Skin epidermis (tissue), 12 donors: ENCODE measurements at regions not wholly inside any gene's neighbourhood (a gene's known extent, or its start where the extent isn't known, plus 50 kb on each side); places are given as distances from the start of the nearest gene placed in this dataset.
A peak's percentile ranks its signal among the peaks of the same experiment; 100 is the strongest.

Experiments
- H3K27ac ChIP-seq, 21 experiments: fragments of 200-600 bp; sonication (generic) in 11 of 21; one replicate each; pipeline ENCODE4 v1.5.0; 2020; ENCODE audit warnings: mild to moderate bottlenecking in 3 of 21, inconsistent platforms in 2 of 21, moderate library complexity in 2 of 21
- H3K4me3 ChIP-seq, 7 experiments: fragments of 200-600 bp; sonication (generic) in 2 of 7; one replicate each; pipeline ENCODE4 v1.5.0; 2020; ENCODE audit warnings: inconsistent platforms in 2 of 7, mild to moderate bottlenecking in 2 of 7, moderate library complexity in 1 of 7

- Histone ChIP-seq H3K27ac (no peak overlapping the region), H3K4me3 (no peak overlapping the region)
These were observed 104.1 kb downstream of the SIK1 start for GRCh38 chr21:43322805-43323204.

- H3K4me3 ChIP-seq = no peak overlapping the region
- no peak overlapping the region for H3K27ac ChIP-seq
These were observed 104.6 kb downstream of the SIK1 start for GRCh38 chr21:43322311-43322710.

GRCh38 chr21:43321611-43322010, 105.3 kb downstream of the SIK1 start:
- Histone ChIP-seq H3K27ac (no peak overlapping the region), H3K4me3 (no peak overlapping the region)

GRCh38 chr21:43321111-43321510, 105.8 kb downstream of the SIK1 start:
- peak overlapping the region in 3 of 21 experiments; percentile 11 to 21 (median 21) for H3K27ac ChIP-seq

GRCh38 chr21:43320526-43320925, 106.4 kb downstream of the SIK1 start:
- H3K4me3 ChIP-seq = no peak overlapping the region
- peak overlapping the region in 8 of 21 experiments; percentile 8 to 74 (median 38) for H3K27ac ChIP-seq

More at GRCh38 chr21:43321111-43321510, 105.8 kb downstream of the SIK1 start:
- H3K4me3 ChIP-seq = no peak overlapping the region

- Histone ChIP-seq H3K27ac (peak overlapping the region in 8 of 21 experiments; percentile 11 to 74 (median 50)), H3K4me3 (no peak overlapping the region)
These were observed 107.8 kb downstream of the SIK1 start for GRCh38 chr21:43318841-43319781.

- Histone ChIP-seq H3K4me3 (no peak overlapping the region), H3K27ac (peak overlapping the region in 1 of 21 experiments; percentile 35)
These were observed 108.6 kb downstream of the SIK1 start for GRCh38 chr21:43318368-43318767.

- no peak overlapping the region for H3K4me3 ChIP-seq
- H3K27ac ChIP-seq = no peak overlapping the region
These were observed 109.0 kb downstream of the SIK1 start for GRCh38 chr21:43317959-43318358.

- Histone ChIP-seq H3K4me3 (no peak overlapping the region), H3K27ac (no peak overlapping the region)
These were observed 109.6 kb downstream of the SIK1 start for GRCh38 chr21:43317254-43317748.

GRCh38 chr21:43316156-43316845, 110.6 kb downstream of the SIK1 start:
- Histone ChIP-seq H3K27ac (no peak overlapping the region), H3K4me3 (no peak overlapping the region)

- Histone ChIP-seq H3K4me3 (no peak overlapping the region), H3K27ac (no peak overlapping the region)
These were observed 111.4 kb downstream of the SIK1 start for GRCh38 chr21:43315244-43316137.

- Histone ChIP-seq H3K27ac (no peak overlapping the region), H3K4me3 (no peak overlapping the region)
These were observed 113.0 kb downstream of the SIK1 start for GRCh38 chr21:43313939-43314405.

- no peak overlapping the region for H3K4me3 ChIP-seq
- H3K27ac ChIP-seq = peak overlapping the region in 2 of 21 experiments; percentile 22 to 74
These were observed 113.6 kb downstream of the SIK1 start for GRCh38 chr21:43313221-43313938.

GRCh38 chr21:43312751-43313169, 114.2 kb downstream of the SIK1 start:
- H3K27ac ChIP-seq = peak overlapping the region in 9 of 21 experiments; percentile 9 to 78 (median 36)
- H3K4me3 ChIP-seq = no peak overlapping the region

- Histone ChIP-seq H3K4me3 (no peak overlapping the region), H3K27ac (peak overlapping the region in 15 of 21 experiments; percentile 4 to 78 (median 37))
These were observed 114.9 kb downstream of the SIK1 start for GRCh38 chr21:43312011-43312410.

GRCh38 chr21:43311301-43311817, 115.6 kb downstream of the SIK1 start:
- no peak overlapping the region for H3K4me3 ChIP-seq
- peak overlapping the region in 14 of 21 experiments; percentile 4 to 78 (median 42) for H3K27ac ChIP-seq

GRCh38 chr21:43308815-43309283, 118.1 kb downstream of the SIK1 start:
- H3K27ac ChIP-seq = peak overlapping the region in 3 of 21 experiments; percentile 74 to 83 (median 76)
- H3K4me3 ChIP-seq = no peak overlapping the region

GRCh38 chr21:43308101-43308814, 118.7 kb downstream of the SIK1 start:
- no peak overlapping the region for H3K4me3 ChIP-seq
- peak overlapping the region in 10 of 21 experiments; percentile 24 to 83 (median 62) for H3K27ac ChIP-seq
